Body of pancreas (tissue), 4 donors: ENCODE measurements at regions not wholly inside any gene's neighbourhood (a gene's known extent, or its start where the extent isn't known, plus 50 kb on each side); places are given as distances from the start of the nearest gene placed in this dataset.

Experiments used
- CTCF ChIP-seq, 7 experiments: fragments of 450-650 bp in 4 of 7; fragments of 200-600 bp in 3 of 7; sonication (generic) in 3 of 7; IDR thresholded peaks; one replicate each; pipeline ENCODE4 v1.5.1; 2016 to 2019; ENCODE audit warnings: antibody characterized with exemption in 7 of 7
- POLR2A ChIP-seq, 3 donors: fragments of 450-650 bp; IDR thresholded peaks; one replicate each; pipeline ENCODE4 v1.6.1; 2016; ENCODE audit warnings: antibody characterized with exemption in 3 of 3, mild to moderate bottlenecking in 2 of 3

GRCh38 chr2:235116885-235117492 is 165.2 kb downstream of the SH3BP4 start:
- TF ChIP-seq CTCF (IDR thresholded peaks at IDR 0.05) (peak; percentile 32 to 78 (median 78)), POLR2A (IDR thresholded peaks at IDR 0.05) (no peak)
